ENCODE measurements at regions not wholly inside any gene's neighbourhood (a gene's known extent, or its start where the extent isn't known, plus 50 kb on each side); places are given as distances from the start of the nearest gene placed in this dataset.

GRCh38 chr6:222468-222867 lies 69.8 kb upstream of the DUSP22 start:
- no peak for TF ChIP-seq FOXM1 (IDR thresholded peaks at IDR 0.05; ENCODE audit: borderline replicate concordance)
- no peak for TF ChIP-seq NFRKB (IDR thresholded peaks at IDR 0.05)
- no peak for TF ChIP-seq SUZ12 (IDR thresholded peaks at IDR 0.05)
- TF ChIP-seq CTBP1 (IDR thresholded peaks at IDR 0.05; ENCODE audit: borderline replicate concordance) = no peak
- TF ChIP-seq LEF1 (IDR thresholded peaks at IDR 0.05; ENCODE audit: borderline replicate concordance) = no peak
- TF ChIP-seq L3MBTL2 (conservative IDR thresholded peaks at IDR 0.05) = no peak
- TF ChIP-seq TARDBP (IDR thresholded peaks at IDR 0.05) = no peak
